ENCODE measurements at regions not wholly inside any gene's neighbourhood (a gene's known extent, or its start where the extent isn't known, plus 50 kb on each side); places are given as distances from the start of the nearest gene placed in this dataset.

DNA sequence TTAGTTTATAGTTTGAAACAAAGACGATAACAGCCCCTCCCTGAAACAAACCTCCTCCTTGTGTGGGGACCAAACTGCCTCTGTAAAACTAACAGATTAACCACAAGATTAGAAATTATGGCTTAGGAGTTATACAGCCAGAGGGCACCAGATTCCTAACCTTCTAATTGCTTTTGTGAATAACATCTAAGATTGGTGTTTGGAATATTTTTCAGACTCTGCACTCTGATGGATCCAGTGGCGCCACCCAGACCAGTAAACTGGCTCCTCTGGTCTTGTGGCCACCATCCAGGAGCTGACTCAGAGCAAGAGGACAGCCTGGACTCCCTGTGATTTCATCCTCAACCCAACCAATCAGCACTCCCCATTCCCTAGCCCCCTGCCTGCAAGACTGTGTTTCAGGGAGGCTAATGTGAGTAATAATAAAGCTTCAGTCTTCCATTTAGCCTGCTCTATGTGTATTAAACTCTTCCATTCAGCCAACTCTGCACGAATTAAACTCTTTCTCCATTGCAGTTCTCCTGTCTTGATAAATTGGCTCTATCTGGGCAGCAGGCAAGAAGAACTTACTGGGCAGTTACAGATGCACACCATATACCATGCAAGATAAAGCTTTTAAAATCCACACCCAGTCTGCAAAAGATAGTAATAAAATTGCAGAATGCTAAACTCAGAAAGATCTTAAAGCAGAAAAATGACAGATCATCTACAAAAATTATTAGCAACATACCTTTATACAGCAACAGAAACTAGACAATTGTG is 58.5 kb upstream of the SLC22A16 start:
- Histone ChIP-seq H3K27ac (no peak overlapping the region), H3K27me3 (no peaks in the 10 kb centered on the region), H3K36me3 (no peaks in the 10 kb centered on the region), H3K9me3 (no peaks in the 10 kb centered on the region), H3K4me3 (no peak overlapping the region), H3K4me1 (no peaks in the 10 kb centered on the region)
- DNase-seq (ENCODE audit: low spot score in 2 of 2), result no peak
- intact Hi-C loops (cut with DNase I), result no loop called here
- TF ChIP-seq, protein P1, sequence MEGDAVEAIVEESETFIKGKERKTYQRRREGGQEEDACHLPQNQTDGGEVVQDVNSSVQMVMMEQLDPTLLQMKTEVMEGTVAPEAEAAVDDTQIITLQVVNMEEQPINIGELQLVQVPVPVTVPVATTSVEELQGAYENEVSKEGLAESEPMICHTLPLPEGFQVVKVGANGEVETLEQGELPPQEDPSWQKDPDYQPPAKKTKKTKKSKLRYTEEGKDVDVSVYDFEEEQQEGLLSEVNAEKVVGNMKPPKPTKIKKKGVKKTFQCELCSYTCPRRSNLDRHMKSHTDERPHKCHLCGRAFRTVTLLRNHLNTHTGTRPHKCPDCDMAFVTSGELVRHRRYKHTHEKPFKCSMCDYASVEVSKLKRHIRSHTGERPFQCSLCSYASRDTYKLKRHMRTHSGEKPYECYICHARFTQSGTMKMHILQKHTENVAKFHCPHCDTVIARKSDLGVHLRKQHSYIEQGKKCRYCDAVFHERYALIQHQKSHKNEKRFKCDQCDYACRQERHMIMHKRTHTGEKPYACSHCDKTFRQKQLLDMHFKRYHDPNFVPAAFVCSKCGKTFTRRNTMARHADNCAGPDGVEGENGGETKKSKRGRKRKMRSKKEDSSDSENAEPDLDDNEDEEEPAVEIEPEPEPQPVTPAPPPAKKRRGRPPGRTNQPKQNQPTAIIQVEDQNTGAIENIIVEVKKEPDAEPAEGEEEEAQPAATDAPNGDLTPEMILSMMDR (IDR thresholded peaks at IDR 0.05), result no peak

DNA sequence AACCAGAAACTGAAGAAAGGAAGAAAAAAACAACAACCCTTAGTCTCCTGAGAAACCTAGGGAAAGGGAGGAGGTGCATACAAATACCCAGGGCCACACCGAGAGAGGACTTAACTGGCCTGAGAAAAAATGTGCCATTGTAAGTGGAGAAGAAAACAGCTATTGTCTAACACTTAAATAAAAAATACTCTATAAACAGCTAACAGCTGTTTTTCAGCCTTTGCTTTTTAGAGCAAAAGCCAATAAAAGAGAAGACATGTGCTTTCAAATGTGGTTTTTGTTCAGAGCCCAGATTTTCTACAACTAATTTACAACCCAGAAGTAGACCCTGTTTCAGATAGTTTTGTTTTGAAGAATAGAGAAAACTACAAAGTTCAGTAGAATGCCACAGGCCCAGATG is 56.0 kb upstream of the SLC22A16 start:
- DNase-seq (ENCODE audit: low spot score in 2 of 2), result no peak
- Histone ChIP-seq H3K4me1 (peaks cover 0 to 3% of the 10 kb centered on the region in 2 donors), H3K4me3 (no peak overlapping the region), H3K27ac (no peak overlapping the region), H3K9me3 (no peaks in the 10 kb centered on the region), H3K27me3 (no peaks in the 10 kb centered on the region), H3K36me3 (no peaks in the 10 kb centered on the region)
- intact Hi-C loops (cut with DNase I), result no loop called here
- TF ChIP-seq, protein P1 (IDR thresholded peaks at IDR 0.05), result no peak

DNA sequence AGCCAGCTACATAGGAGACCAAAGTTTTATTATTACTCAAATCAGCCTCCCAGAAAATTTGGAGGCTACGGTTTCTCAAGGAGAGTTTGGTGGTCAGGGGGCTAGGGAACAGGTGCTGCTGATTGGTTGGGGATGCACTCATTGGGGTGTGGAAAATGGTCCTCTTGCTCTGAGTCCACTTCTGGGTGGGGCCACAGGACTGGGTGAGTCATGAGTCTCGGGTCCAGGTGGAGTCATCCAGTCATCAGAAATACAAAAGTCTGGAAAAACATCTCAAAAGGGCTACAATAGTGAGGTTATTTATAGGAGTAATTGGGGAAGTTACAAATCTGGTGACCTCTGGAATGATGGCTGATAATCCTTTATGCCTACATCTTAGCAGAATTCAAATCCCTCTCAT is 54.3 kb upstream of the SLC22A16 start:
- no peaks in the 10 kb centered on the region for H3K36me3 ChIP-seq
- H3K27me3 ChIP-seq, result no peaks in the 10 kb centered on the region
- H3K27ac ChIP-seq, result no peak overlapping the region
- H3K4me1 ChIP-seq, result peaks cover 0 to 3% of the 10 kb centered on the region in 2 donors
- TF ChIP-seq, protein P1 (IDR thresholded peaks at IDR 0.05), result no peak
- intact Hi-C loops (cut with DNase I), result no loop called here
- H3K4me3 ChIP-seq, result no peak overlapping the region
- no peaks in the 10 kb centered on the region for H3K9me3 ChIP-seq
- no peak for DNase-seq (ENCODE audit: low spot score in 2 of 2)

DNA sequence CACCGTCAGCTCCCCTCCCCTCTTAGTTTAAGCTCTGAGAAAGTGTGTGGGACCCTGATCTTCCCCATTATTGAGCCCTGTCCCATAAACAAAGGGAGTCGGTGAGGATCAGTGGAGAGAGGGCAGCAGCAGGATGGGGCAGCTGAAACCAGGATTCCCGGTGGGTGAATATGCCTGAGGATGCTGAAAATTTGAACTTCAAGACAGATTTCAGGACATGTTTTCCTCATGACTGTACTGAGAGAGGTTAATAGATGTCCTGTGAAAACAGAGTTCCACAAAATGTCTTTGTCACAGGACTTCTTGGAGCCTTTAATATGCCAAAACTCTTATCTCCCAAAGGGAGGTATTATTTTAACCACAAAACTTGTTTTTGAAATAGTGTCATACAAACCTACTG is 53.5 kb upstream of the SLC22A16 start:
- TF ChIP-seq, protein P1 (IDR thresholded peaks at IDR 0.05), result no peak
- H3K27me3 ChIP-seq, result no peaks in the 10 kb centered on the region
- intact Hi-C loops (cut with DNase I), result loop anchor here (5.0 to 10.0 kb wide), 3 partner anchors 155 to 427 kb away; partner anchors contain the start of genes AMD1 and GTF3C6
- no peaks in the 10 kb centered on the region for H3K9me3 ChIP-seq
- peaks cover 0 to 3% of the 10 kb centered on the region in 2 donors for H3K4me1 ChIP-seq
- H3K27ac ChIP-seq, result no peak overlapping the region
- H3K4me3 ChIP-seq, result no peak overlapping the region
- no peaks in the 10 kb centered on the region for H3K36me3 ChIP-seq
- DNase-seq (ENCODE audit: low spot score in 2 of 2), result no peak

DNA sequence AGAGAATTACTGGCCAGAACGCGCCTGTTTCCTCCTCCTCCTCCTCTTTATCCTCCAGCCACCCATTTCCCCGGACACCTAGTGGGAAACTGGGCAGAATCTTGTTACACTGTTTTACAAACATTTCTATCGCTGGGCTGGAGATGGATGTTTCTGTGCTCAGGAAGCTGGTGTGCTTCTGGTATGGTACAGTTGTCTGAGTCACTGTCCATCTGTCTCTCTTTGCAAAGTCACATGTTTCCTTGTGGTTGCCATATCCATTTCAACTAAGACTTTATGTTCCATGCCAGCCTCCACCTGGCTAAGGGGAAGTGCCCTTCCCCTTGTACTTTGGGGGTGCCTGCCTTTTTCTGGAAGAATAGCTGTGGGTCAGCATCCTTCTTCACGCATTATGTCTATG is 52.9 kb upstream of the SLC22A16 start:
- H3K36me3 ChIP-seq, result no peaks in the 10 kb centered on the region
- DNase-seq (ENCODE audit: low spot score in 2 of 2), result no peak
- H3K4me1 ChIP-seq, result peaks cover 0 to 3% of the 10 kb centered on the region in 2 donors
- TF ChIP-seq, protein P1 (IDR thresholded peaks at IDR 0.05), result no peak
- H3K27me3 ChIP-seq, result no peaks in the 10 kb centered on the region
- H3K4me3 ChIP-seq, result no peak overlapping the region
- intact Hi-C loops (cut with DNase I), result loop anchor here (5.0 to 10.0 kb wide), 3 partner anchors 155 to 428 kb away; partner anchors contain the start of genes AMD1 and GTF3C6
- H3K9me3 ChIP-seq, result no peaks in the 10 kb centered on the region
- no peak overlapping the region for H3K27ac ChIP-seq
